Adrenal gland (tissue), 9 donors: ENCODE measurements at regions not wholly inside any gene's neighbourhood (a gene's known extent, or its start where the extent isn't known, plus 50 kb on each side); places are given as distances from the start of the nearest gene placed in this dataset.

Experiments used
- DNase-seq, 7 donors: peaks; one replicate each; pipeline ENCODE4 v3.0.0-alpha.2; 2019 to 2020
- H3K27ac ChIP-seq, 5 donors: fragments of 200-600 bp; sonication (generic) in 4 of 5; 1 replicate in 3 of 5; 2 replicates in 2 of 5; pipeline versions ENCODE4 v1.5.1 to v1.8.0; 2016 to 2020; ENCODE audit warnings: mild to moderate bottlenecking in 1 of 5
- H3K27me3 ChIP-seq: fragments of 200-600 bp; 2 replicates; pipeline ENCODE4 v1.8.0; 2021
- H3K36me3 ChIP-seq, 2 donors: fragments of 200-600 bp; replicated peaks in 1 of 2; 1 replicate in 1 of 2; 2 replicates in 1 of 2; pipeline versions ENCODE4 v1.5.1 to v1.8.0; 2018 to 2022
- H3K4me1 ChIP-seq, 2 donors: fragments of 200-600 bp; replicated peaks in 1 of 2; 1 replicate in 1 of 2; 2 replicates in 1 of 2; pipeline versions ENCODE4 v1.5.1 to v1.8.0; 2018 to 2021
- H3K4me3 ChIP-seq, 4 donors: fragments of 200-600 bp; sonication (generic) in 3 of 4; one replicate each; pipeline ENCODE4 v1.5.1; 2016 to 2018
- H3K9me3 ChIP-seq, 3 donors: fragments of 200-600 bp; sonication (generic) in 1 of 3; replicated peaks in 1 of 3; 1 replicate in 2 of 3; 2 replicates in 1 of 3; pipeline versions ENCODE4 v1.5.1 to v1.8.0; 2016 to 2021
- POLR2A ChIP-seq, 2 donors: fragments of 450-650 bp; IDR thresholded peaks; one replicate each; pipeline ENCODE4 v1.6.1; 2017; ENCODE audit warnings: antibody characterized with exemption in 2 of 2, mild to moderate bottlenecking in 2 of 2, moderate library complexity in 1 of 2
- WGBS, 4 donors: extraction: QIAGEN DNeasy Blood & Tissue Kit in 2 of 4; methylation state at CpG; one replicate each; pipeline versions ENCODE4 v1.1.5 to v1.1.7; 2013 to 2017; 5-methylcytosine and 5-hydroxymethylcytosine counted together
- intact Hi-C, 2 donors: fragments of 100-400 bp; cut with DNase I; formaldehyde crosslinking; loops; one replicate each; pipeline versions ENCODE4 v1.14.1 to v1.15.0; 2022 to 2023
- TF ChIP-seq, protein P1 (sequence below), 6 experiments: fragments of 450-650 bp in 4 of 6; fragments of 200-600 bp in 2 of 6; sonication (generic) in 1 of 6; IDR thresholded peaks; 1 replicate in 5 of 6; 2 replicates in 1 of 6; pipeline versions ENCODE4 v1.5.1 to v1.8.0; 2016 to 2021; ENCODE audit warnings: antibody characterized with exemption in 6 of 6, mild to moderate bottlenecking in 2 of 6, moderate library complexity in 1 of 6
- donor health status: healthy with polysubstance abuse.
- donor health status: Bipolar disorder and iron deficiency.
- donor health status: DM: yes; HTN: yes; CAD: no.
- donor health status: DM: no; HTN: no; CAD: no.
- donor health status: DM: no; HTN: no; CAD: no.

DNA sequence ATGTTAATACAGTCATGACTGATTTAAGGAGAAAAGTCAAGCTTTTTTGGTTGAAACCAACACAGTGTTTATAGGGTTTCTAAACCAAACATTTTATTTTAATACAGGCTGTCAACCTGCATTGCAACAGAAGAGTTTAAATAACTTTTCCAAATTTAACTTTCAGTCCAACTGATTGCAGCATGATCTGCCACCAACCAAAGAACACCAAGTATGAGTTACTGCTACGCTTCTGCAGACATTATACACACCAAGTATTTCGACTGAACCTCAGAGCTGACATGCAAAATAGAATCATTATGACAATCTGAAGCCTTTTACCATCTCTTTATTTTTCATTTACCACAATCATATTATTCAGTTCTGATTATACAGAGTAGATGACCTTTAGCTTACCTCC lies 151.2 kb upstream of the DST start:
- intact Hi-C loops, result no loop called here
- Histone ChIP-seq H3K4me1 (peaks cover 0 to 27% of the 10 kb centered on the region in 2 donors), H3K4me3 (no peak overlapping the region), H3K36me3 (no peaks in the 10 kb centered on the region), H3K27ac (no peak overlapping the region), H3K9me3 (no peaks in the 10 kb centered on the region), H3K27me3 (no peaks in the 10 kb centered on the region)
- TF ChIP-seq POLR2A (IDR thresholded peaks at IDR 0.05), result no peak
- TF ChIP-seq, protein P1, sequence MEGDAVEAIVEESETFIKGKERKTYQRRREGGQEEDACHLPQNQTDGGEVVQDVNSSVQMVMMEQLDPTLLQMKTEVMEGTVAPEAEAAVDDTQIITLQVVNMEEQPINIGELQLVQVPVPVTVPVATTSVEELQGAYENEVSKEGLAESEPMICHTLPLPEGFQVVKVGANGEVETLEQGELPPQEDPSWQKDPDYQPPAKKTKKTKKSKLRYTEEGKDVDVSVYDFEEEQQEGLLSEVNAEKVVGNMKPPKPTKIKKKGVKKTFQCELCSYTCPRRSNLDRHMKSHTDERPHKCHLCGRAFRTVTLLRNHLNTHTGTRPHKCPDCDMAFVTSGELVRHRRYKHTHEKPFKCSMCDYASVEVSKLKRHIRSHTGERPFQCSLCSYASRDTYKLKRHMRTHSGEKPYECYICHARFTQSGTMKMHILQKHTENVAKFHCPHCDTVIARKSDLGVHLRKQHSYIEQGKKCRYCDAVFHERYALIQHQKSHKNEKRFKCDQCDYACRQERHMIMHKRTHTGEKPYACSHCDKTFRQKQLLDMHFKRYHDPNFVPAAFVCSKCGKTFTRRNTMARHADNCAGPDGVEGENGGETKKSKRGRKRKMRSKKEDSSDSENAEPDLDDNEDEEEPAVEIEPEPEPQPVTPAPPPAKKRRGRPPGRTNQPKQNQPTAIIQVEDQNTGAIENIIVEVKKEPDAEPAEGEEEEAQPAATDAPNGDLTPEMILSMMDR (IDR thresholded peaks at IDR 0.05), result no peak
- 94 to 100% (median 97%) methylated on average over 2 of the region's 2 CpGs for WGBS, 4 donors
- no peak for DNase-seq

DNA sequence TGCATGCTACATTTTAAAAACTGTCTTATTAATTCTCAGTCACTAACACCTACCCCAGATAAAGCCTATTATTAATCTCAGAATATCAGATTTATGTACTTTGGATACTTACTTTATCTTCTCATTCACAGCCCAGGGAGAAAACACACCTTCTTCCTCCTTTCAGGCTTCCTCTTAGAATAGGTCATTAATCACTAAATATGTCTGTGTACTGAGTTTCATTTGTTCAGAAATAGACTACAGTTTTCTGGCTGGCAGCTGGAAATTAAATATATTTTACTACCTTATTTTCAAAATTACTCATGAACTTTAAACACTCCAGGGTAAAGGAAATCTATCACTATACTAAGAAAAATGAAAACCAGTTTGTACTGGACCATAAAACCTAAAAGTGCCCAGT lies 147.7 kb upstream of the DST start:
- H3K4me3 ChIP-seq, result no peak overlapping the region
- peaks cover 0 to 4% of the 10 kb centered on the region in 2 donors for H3K4me1 ChIP-seq
- TF ChIP-seq, protein P1 (IDR thresholded peaks at IDR 0.05), result no peak
- no peak for TF ChIP-seq POLR2A (IDR thresholded peaks at IDR 0.05)
- H3K27ac ChIP-seq, result no peak overlapping the region
- no peaks in the 10 kb centered on the region for H3K27me3 ChIP-seq
- intact Hi-C loops, result no loop called here
- no peaks in the 10 kb centered on the region for H3K36me3 ChIP-seq
- H3K9me3 ChIP-seq, result no peaks in the 10 kb centered on the region
- DNase-seq, result no peak

DNA sequence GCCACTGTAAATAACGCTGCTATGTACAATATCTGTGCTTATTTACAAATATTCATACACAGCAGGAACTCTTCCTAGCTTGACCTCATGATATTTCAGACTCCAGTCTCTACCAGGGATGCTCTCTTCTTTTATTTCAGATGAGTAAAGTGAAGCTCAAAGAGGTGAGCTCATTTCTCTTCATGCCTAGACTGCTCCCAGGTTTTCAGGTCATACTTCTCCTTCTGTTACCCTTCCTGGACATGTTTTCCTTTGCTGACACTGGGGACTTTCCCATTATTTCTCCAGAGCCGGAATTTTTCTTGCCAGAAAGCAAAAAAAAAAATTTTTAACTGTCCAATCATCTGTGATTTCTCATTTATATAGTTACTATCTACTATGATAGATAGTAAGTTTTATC lies 147.2 kb upstream of the DST start:
- Histone ChIP-seq H3K9me3 (no peaks in the 10 kb centered on the region), H3K4me1 (peaks cover 0 to 4% of the 10 kb centered on the region in 2 donors), H3K4me3 (no peak overlapping the region), H3K27me3 (no peaks in the 10 kb centered on the region), H3K27ac (no peak overlapping the region), H3K36me3 (no peaks in the 10 kb centered on the region)
- 54 to 68% (median 65%) methylated on average over 2 of the region's 2 CpGs for WGBS, 4 donors
- no peak for DNase-seq
- intact Hi-C loops, result no loop called here
- TF ChIP-seq, protein P1 (IDR thresholded peaks at IDR 0.05), result no peak
- TF ChIP-seq POLR2A (IDR thresholded peaks at IDR 0.05), result no peak

DNA sequence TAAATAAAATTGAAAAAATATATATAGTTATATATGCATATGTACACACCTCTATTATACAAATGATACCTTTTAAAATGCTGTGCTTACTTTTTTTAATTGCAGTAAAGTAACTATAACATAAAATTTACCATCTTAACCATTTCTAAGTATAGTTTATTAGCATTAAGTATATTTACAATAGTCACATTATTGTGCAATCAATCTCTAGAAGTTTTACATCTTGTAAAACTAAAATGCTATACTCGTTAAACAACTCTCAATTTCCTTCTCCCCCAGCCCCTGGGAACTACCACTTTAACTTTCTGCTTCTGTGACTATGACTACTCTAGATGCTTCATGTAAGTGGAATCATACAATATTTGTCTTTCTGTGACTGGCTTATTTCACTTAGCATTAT lies 146.7 kb upstream of the DST start:
- Histone ChIP-seq H3K4me1 (peaks cover 0 to 4% of the 10 kb centered on the region in 2 donors), H3K9me3 (no peaks in the 10 kb centered on the region), H3K4me3 (no peak overlapping the region), H3K27me3 (no peaks in the 10 kb centered on the region), H3K27ac (no peak overlapping the region), H3K36me3 (no peaks in the 10 kb centered on the region)
- TF ChIP-seq POLR2A (IDR thresholded peaks at IDR 0.05), result no peak
- TF ChIP-seq, protein P1 (IDR thresholded peaks at IDR 0.05), result no peak
- intact Hi-C loops, result no loop called here
- 76 to 91% (median 83%) methylated on average over 1 of the region's 1 CpG for WGBS, 4 donors
- DNase-seq, result no peak
